Neural progenitor cell (in vitro differentiated cells): ENCODE measurements at regions not wholly inside any gene's neighbourhood (a gene's known extent, or its start where the extent isn't known, plus 50 kb on each side); places are given as distances from the start of the nearest gene placed in this dataset.

Source experiments
- DNase-seq: peaks from one replicate; pipeline ENCODE4 v3.0.0-alpha.2; 2016; ENCODE audit warnings: low spot score
- H2AFZ ChIP-seq: fragments of 200-600 bp; sonication (generic); replicated peaks from 2 replicates; pipeline ENCODE4 v1.6.1; 2016; ENCODE audit warnings: antibody characterized with exemption
- H3F3A ChIP-seq: fragments of 200-600 bp; sonication (generic); 2 replicates; pipeline ENCODE4 v1.6.1; 2016; ENCODE audit warnings: antibody characterized with exemption, low read depth
- H3K27ac ChIP-seq: fragments of 200-600 bp; sonication (generic); 2 replicates; pipeline ENCODE4 v1.5.1; 2016; ENCODE audit warnings: mild to moderate bottlenecking
- H3K27me3 ChIP-seq: fragments of 200-600 bp; sonication (generic); 2 replicates; pipeline ENCODE4 v1.6.1; 2016; ENCODE audit warnings: mild to moderate bottlenecking, moderate library complexity
- H3K36me3 ChIP-seq: fragments of 200-600 bp; sonication (generic); 2 replicates; pipeline ENCODE4 v1.5.1; 2016
- H3K4me1 ChIP-seq: fragments of 200-600 bp; sonication (generic); 2 replicates; pipeline ENCODE4 v1.6.1; 2016; ENCODE audit warnings: mixed run types
- H3K4me2 ChIP-seq: fragments of 200-600 bp; sonication (generic); 2 replicates; pipeline ENCODE4 v1.6.1; 2016
- H3K4me3 ChIP-seq: fragments of 200-600 bp; sonication (generic); 2 replicates; pipeline ENCODE4 v1.5.1; 2016
- H3K79me2 ChIP-seq: fragments of 200-600 bp; sonication (generic); 2 replicates; pipeline ENCODE4 v1.6.1; 2016; ENCODE audit warnings: low read depth
- H3K9ac ChIP-seq: fragments of 200-600 bp; sonication (generic); 2 replicates; pipeline ENCODE4 v1.6.1; 2016
- H3K9me3 ChIP-seq: fragments of 200-600 bp; sonication (generic); 2 replicates; pipeline ENCODE4 v1.5.1; 2016; ENCODE audit warnings: low read depth
- H4K20me1 ChIP-seq: fragments of 200-600 bp; sonication (generic); 2 replicates; pipeline ENCODE4 v1.6.1; 2016; ENCODE audit warnings: low read depth
- H3K27ac Mint-ChIP-seq: 3 replicates; pipeline ENCODE4 v1.8.0; 2021; ENCODE audit warnings: mixed read lengths
- H3K27me3 Mint-ChIP-seq: 2 replicates; pipeline ENCODE4 v1.8.0; 2022; ENCODE audit warnings: low read depth, mild to moderate bottlenecking, inconsistent platforms, moderate library complexity, mixed read lengths; ENCODE audit not compliant: insufficient read depth
- H3K36me3 Mint-ChIP-seq: 3 replicates; pipeline ENCODE4 v1.8.0; 2021; ENCODE audit warnings: mixed read lengths
- H3K4me1 Mint-ChIP-seq: 3 replicates; pipeline ENCODE4 v1.8.0; 2021; ENCODE audit warnings: mixed read lengths
- H3K4me3 Mint-ChIP-seq: 3 replicates; pipeline ENCODE4 v1.8.0; 2021; ENCODE audit warnings: mild to moderate bottlenecking, moderate library complexity, mixed read lengths
- H3K9me3 Mint-ChIP-seq: 3 replicates; pipeline ENCODE4 v1.8.0; 2020; ENCODE audit warnings: mixed read lengths
- EZH2 ChIP-seq: fragments of 200-600 bp; sonication (generic); IDR thresholded peaks from 2 replicates; pipeline ENCODE4 v1.6.1; 2017; ENCODE audit warnings: antibody characterized with exemption, mild to moderate bottlenecking, moderate library complexity
- EZH2phosphoT487 ChIP-seq: fragments of 200-600 bp; sonication (generic); IDR thresholded peaks from 2 replicates; pipeline ENCODE4 v1.6.1; 2017; ENCODE audit warnings: antibody characterized with exemption
- TF ChIP-seq, protein P1 (sequence below): fragments of 200-600 bp; sonication (generic); IDR thresholded peaks from 2 replicates; pipeline ENCODE4 v1.5.1; 2017; ENCODE audit warnings: antibody characterized with exemption, mild to moderate bottlenecking

DNA sequence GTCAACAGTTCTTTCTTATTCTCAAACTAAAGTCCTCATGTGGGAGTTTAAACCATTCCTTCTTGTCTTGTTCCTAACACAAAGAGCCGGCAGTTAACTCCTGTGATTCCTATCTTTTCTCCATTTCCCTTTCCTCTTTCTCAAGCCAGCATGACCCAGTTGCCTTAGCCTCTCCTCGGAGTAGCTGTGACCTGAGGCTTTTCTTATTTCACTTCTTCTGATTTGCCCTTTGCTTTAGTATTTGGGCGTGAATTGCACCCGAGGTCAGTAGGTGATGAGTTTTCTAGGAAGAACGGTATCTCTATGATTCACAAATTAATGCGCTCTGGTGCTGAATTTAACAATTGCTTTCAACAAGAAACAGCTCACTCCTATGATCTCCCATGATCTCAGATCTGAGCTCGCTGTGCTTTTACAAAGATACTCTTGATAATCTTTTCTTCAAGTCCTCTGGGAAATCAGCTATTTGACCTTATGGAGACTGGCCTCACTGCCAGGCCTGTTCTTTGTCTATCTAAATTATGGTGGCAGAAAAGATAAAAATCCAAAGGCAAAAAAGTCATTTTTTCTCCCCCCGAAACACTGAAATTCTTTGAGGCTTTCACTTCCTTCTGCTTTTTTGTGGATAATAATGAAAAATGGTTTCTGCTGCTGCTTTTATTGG lies 184.6 kb downstream of the JCAD start:
- H3K36me3 ChIP-seq: no peaks in the 10 kb centered on the region
- no peaks in the 10 kb centered on the region for H4K20me1 ChIP-seq
- H3K4me3 ChIP-seq: no peak overlapping the region
- no peak overlapping the region for H3K27ac ChIP-seq
- TF ChIP-seq EZH2phosphoT487: no peak
- TF ChIP-seq EZH2: no peak
- TF ChIP-seq, protein P1, sequence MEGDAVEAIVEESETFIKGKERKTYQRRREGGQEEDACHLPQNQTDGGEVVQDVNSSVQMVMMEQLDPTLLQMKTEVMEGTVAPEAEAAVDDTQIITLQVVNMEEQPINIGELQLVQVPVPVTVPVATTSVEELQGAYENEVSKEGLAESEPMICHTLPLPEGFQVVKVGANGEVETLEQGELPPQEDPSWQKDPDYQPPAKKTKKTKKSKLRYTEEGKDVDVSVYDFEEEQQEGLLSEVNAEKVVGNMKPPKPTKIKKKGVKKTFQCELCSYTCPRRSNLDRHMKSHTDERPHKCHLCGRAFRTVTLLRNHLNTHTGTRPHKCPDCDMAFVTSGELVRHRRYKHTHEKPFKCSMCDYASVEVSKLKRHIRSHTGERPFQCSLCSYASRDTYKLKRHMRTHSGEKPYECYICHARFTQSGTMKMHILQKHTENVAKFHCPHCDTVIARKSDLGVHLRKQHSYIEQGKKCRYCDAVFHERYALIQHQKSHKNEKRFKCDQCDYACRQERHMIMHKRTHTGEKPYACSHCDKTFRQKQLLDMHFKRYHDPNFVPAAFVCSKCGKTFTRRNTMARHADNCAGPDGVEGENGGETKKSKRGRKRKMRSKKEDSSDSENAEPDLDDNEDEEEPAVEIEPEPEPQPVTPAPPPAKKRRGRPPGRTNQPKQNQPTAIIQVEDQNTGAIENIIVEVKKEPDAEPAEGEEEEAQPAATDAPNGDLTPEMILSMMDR: no peak
- DNase-seq: no peak
- peaks cover 2% of the 10 kb centered on the region for H3K36me3 Mint-ChIP-seq
- H3K4me2 ChIP-seq: no peak overlapping the region
- H3F3A ChIP-seq: no peaks in the 10 kb centered on the region
- peaks cover 8% of the 10 kb centered on the region for H3K4me1 Mint-ChIP-seq
- peaks cover 7% of the 10 kb centered on the region for H3K9me3 Mint-ChIP-seq
- no peak overlapping the region for H2AFZ ChIP-seq
- no peaks in the 10 kb centered on the region for H3K27me3 Mint-ChIP-seq
- H3K27me3 ChIP-seq: no peaks in the 10 kb centered on the region
- no peaks in the 10 kb centered on the region for H3K79me2 ChIP-seq
- no peak overlapping the region for H3K4me3 Mint-ChIP-seq
- H3K27ac Mint-ChIP-seq: no peak overlapping the region
- no peaks in the 10 kb centered on the region for H3K9me3 ChIP-seq
- H3K4me1 ChIP-seq: no peaks in the 10 kb centered on the region
- H3K9ac ChIP-seq: no peak overlapping the region

DNA sequence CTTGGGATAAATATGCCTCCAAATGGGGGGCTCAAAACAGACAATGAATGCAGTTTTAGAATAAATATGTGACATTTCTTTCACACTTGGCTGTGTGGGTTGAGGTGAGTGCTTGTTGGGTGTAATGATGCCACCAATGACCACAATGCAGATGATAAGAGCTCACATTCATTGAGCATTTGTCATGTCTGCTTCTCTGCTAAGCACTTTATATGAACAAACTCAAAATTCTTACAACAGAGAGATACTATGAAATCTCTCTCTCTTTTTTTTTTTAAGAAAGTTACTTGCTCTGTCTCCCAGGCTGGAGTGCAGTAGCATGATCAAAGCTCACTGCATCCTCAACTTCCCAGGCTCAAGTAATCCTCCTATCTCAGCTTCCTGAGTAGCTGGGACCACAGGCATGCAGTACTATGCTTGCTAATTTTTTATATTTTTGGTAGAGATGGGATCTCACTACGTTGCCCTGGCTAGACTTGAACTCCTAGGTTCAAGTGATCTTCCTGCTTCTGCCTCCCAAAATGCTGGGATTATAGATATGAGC lies 185.4 kb downstream of the JCAD start:
- TF ChIP-seq EZH2: no peak
- TF ChIP-seq, protein P1: no peak
- TF ChIP-seq EZH2phosphoT487: no peak
- Histone ChIP-seq H3K27ac (no peak overlapping the region), H3K4me3 (no peak overlapping the region), H3K4me1 (no peaks in the 10 kb centered on the region), H3F3A (no peaks in the 10 kb centered on the region), H2AFZ (no peak overlapping the region), H3K9ac (no peak overlapping the region), H4K20me1 (no peaks in the 10 kb centered on the region), H3K4me2 (no peak overlapping the region), H3K9me3 (no peaks in the 10 kb centered on the region), H3K27me3 (no peaks in the 10 kb centered on the region), H3K36me3 (no peaks in the 10 kb centered on the region), H3K79me2 (no peaks in the 10 kb centered on the region)
- H3K9me3 Mint-ChIP-seq: peaks cover 7% of the 10 kb centered on the region
- peaks cover 8% of the 10 kb centered on the region for H3K4me1 Mint-ChIP-seq
- H3K36me3 Mint-ChIP-seq: peaks cover 2% of the 10 kb centered on the region
- no peak for DNase-seq
- H3K27me3 Mint-ChIP-seq: no peaks in the 10 kb centered on the region
- no peak overlapping the region for H3K4me3 Mint-ChIP-seq
- H3K27ac Mint-ChIP-seq: no peak overlapping the region

DNA sequence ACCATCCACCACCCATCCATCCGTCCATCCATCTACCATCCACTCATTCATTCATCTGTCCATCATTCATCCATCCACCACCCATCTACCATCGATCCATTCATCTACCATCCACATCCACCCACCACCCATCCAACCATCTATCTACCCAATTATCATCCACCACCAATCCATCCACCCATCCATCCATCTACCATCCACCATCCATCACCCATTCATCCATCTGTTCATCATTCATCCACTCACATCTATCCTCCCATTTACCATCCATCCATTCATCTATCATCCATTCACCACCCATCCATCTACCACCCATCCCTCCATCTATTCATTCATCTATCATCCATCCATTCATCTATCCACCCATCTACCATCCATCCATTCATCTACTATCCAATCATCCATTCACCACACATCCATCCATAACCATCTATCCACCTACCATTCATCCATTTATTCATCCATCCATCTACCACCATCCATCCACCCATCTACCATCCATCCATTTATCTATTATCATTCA lies 188.8 kb downstream of the JCAD start:
- Histone ChIP-seq H3K9ac (no peak overlapping the region), H3K27ac (no peak overlapping the region)

More for the DNA sequence above, 188.8 kb downstream of the JCAD start:
- H3K4me1 Mint-ChIP-seq: peaks cover 17% of the 10 kb centered on the region
- peaks cover 2% of the 10 kb centered on the region for H3K27me3 Mint-ChIP-seq
- H3K4me3 Mint-ChIP-seq: peak overlapping the region; percentile 1
- peaks cover 7% of the 10 kb centered on the region for H3K9me3 Mint-ChIP-seq
- H3K27me3 ChIP-seq: no peaks in the 10 kb centered on the region
- H3K4me2 ChIP-seq: no peak overlapping the region
- H3F3A ChIP-seq: no peaks in the 10 kb centered on the region
- H2AFZ ChIP-seq: no peak overlapping the region
- H3K36me3 Mint-ChIP-seq: peaks cover 2% of the 10 kb centered on the region
- H3K4me3 ChIP-seq: no peak overlapping the region
- no peaks in the 10 kb centered on the region for H3K4me1 ChIP-seq
- H3K36me3 ChIP-seq: no peaks in the 10 kb centered on the region
- H3K27ac Mint-ChIP-seq: no peak overlapping the region
- no peaks in the 10 kb centered on the region for H3K9me3 ChIP-seq
- TF ChIP-seq EZH2 (no peak), EZH2phosphoT487 (no peak)
- TF ChIP-seq, protein P1: no peak
- H4K20me1 ChIP-seq: no peaks in the 10 kb centered on the region
- no peaks in the 10 kb centered on the region for H3K79me2 ChIP-seq
- DNase-seq: no peak
